ENCODE measurements at regions not wholly inside any gene's neighbourhood (a gene's known extent, or its start where the extent isn't known, plus 50 kb on each side); places are given as distances from the start of the nearest gene placed in this dataset.

- Histone ChIP-seq H3K4me3 (ENCODE audit: low read length) (no peak overlapping the region), H3K4me1 (ENCODE audit: insufficient read depth, low read length) (no peaks in the 10 kb centered on the region), H3K27ac (ENCODE audit: low read depth in 1 of 2, low read length in 2 of 2) (no peak overlapping the region), H3K27me3 (ENCODE audit: control insufficient read depth in 1 of 2, insufficient read depth in 2 of 2, low read length in 2 of 2) (no peaks in the 10 kb centered on the region), H3K9me3 (ENCODE audit: control insufficient read depth in 1 of 2, insufficient read depth in 1 of 2, low read length in 2 of 2) (peaks cover 0 to 9% of the 10 kb centered on the region in 2 experiments), H3K36me3 (ENCODE audit: insufficient read depth, low read length) (no peaks in the 10 kb centered on the region)
- Mint-ChIP-seq H3K4me3 (no peak overlapping the region), H3K36me3 (ENCODE audit: low read depth) (no peaks in the 10 kb centered on the region), H3K27ac (no peak overlapping the region), H3K27me3 (no peaks in the 10 kb centered on the region), H3K4me1 (ENCODE audit: low read depth) (no peaks in the 10 kb centered on the region), H3K9me3 (no peaks in the 10 kb centered on the region)
- ATAC-seq (ENCODE audit: poor library complexity) (no peak), DNase-seq (no peak)
- CTCF ChIA-PET = no interaction called here
- no peak for TF ChIP-seq CTCF (IDR thresholded peaks at IDR 0.05)
- POLR2A ChIA-PET = no interaction called here
- intact Hi-C loops (cut with DNase I, micrococcal nuclease) = no loop called here
Measured at GRCh38 chr6:163820171-163820570, 405.7 kb downstream of the QKI start.

- Histone ChIP-seq H3K27ac (ENCODE audit: low read depth in 1 of 2, low read length in 2 of 2) (no peak overlapping the region), H3K27me3 (ENCODE audit: control insufficient read depth in 1 of 2, insufficient read depth in 2 of 2, low read length in 2 of 2) (no peaks in the 10 kb centered on the region), H3K4me3 (ENCODE audit: low read length) (no peak overlapping the region), H3K4me1 (ENCODE audit: insufficient read depth, low read length) (no peaks in the 10 kb centered on the region), H3K36me3 (ENCODE audit: insufficient read depth, low read length) (no peaks in the 10 kb centered on the region), H3K9me3 (ENCODE audit: control insufficient read depth in 1 of 2, insufficient read depth in 1 of 2, low read length in 2 of 2) (peaks cover 0 to 9% of the 10 kb centered on the region in 2 experiments)
- ChIA-PET CTCF (no interaction called here), POLR2A (no interaction called here)
- Mint-ChIP-seq H3K27ac (no peak overlapping the region), H3K4me3 (no peak overlapping the region), H3K4me1 (ENCODE audit: low read depth) (no peaks in the 10 kb centered on the region), H3K27me3 (no peaks in the 10 kb centered on the region), H3K9me3 (no peaks in the 10 kb centered on the region), H3K36me3 (ENCODE audit: low read depth) (no peaks in the 10 kb centered on the region)
- intact Hi-C loops (cut with DNase I, micrococcal nuclease) = no loop called here
- DNase-seq (no peak), ATAC-seq (ENCODE audit: poor library complexity) (no peak)
- TF ChIP-seq CTCF (IDR thresholded peaks at IDR 0.05) = no peak
Measured at GRCh38 chr6:163818719-163819118, 404.2 kb downstream of the QKI start.

GRCh38 chr6:163816441-163816840 is 401.9 kb downstream of the QKI start:
- CTCF ChIA-PET = no interaction called here
- Mint-ChIP-seq H3K4me3 (no peak overlapping the region), H3K27ac (no peak overlapping the region), H3K36me3 (ENCODE audit: low read depth) (no peaks in the 10 kb centered on the region), H3K9me3 (no peaks in the 10 kb centered on the region), H3K4me1 (ENCODE audit: low read depth) (no peaks in the 10 kb centered on the region), H3K27me3 (no peaks in the 10 kb centered on the region)
- Histone ChIP-seq H3K4me1 (ENCODE audit: insufficient read depth, low read length) (no peaks in the 10 kb centered on the region), H3K4me3 (ENCODE audit: low read length) (no peak overlapping the region), H3K27me3 (ENCODE audit: control insufficient read depth in 1 of 2, insufficient read depth in 2 of 2, low read length in 2 of 2) (no peaks in the 10 kb centered on the region), H3K27ac (ENCODE audit: low read depth in 1 of 2, low read length in 2 of 2) (no peak overlapping the region), H3K36me3 (ENCODE audit: insufficient read depth, low read length) (no peaks in the 10 kb centered on the region), H3K9me3 (ENCODE audit: control insufficient read depth in 1 of 2, insufficient read depth in 1 of 2, low read length in 2 of 2) (peaks cover 0 to 9% of the 10 kb centered on the region in 2 experiments)
- intact Hi-C loops (cut with DNase I, micrococcal nuclease) = no loop called here
- no peak for DNase-seq
- POLR2A ChIA-PET = no interaction called here
- TF ChIP-seq CTCF (IDR thresholded peaks at IDR 0.05) = no peak
- no peak for ATAC-seq (ENCODE audit: poor library complexity)

All from CD4-positive, alpha-beta T cell (primary cell).